GM19397 (cell line): ENCODE measurements at regions not wholly inside any gene's neighbourhood (a gene's known extent, or its start where the extent isn't known, plus 50 kb on each side); places are given as distances from the start of the nearest gene placed in this dataset.
"Not testable (repeated sequence)": the region's sequence is repeated elsewhere in the genome, so short reads cannot be mapped to it uniquely, and the experiment has no call there.

Experiments
- ATAC-seq: cut with Tn5 transposase; IDR thresholded peaks from one replicate; pipeline ENCODE4 v1.9.1; 2021; ENCODE audit warnings: mild to moderate bottlenecking, moderate library complexity; ENCODE audit not compliant: unreplicated experiment

- no peak for ATAC-seq
These were observed 438.9 kb upstream of the EPHA7 start for GRCh38 chr6:93858213-93858612.

GRCh38 chr6:93849857-93850256 is 430.5 kb upstream of the EPHA7 start:
- ATAC-seq: no peak

GRCh38 chr6:93848031-93848742 is 428.8 kb upstream of the EPHA7 start:
- no peak for ATAC-seq

- no peak for ATAC-seq
These were observed 422.8 kb upstream of the EPHA7 start for GRCh38 chr6:93842178-93842577.

GRCh38 chr6:93835451-93836145 is 416.2 kb upstream of the EPHA7 start:
- ATAC-seq: not testable (repeated sequence)

- ATAC-seq: not testable (repeated sequence)
These were observed 415.7 kb upstream of the EPHA7 start for GRCh38 chr6:93835026-93835425.

GRCh38 chr6:93833326-93833725 is 414.0 kb upstream of the EPHA7 start:
- ATAC-seq: not testable (repeated sequence)

- ATAC-seq: not testable (repeated sequence)
These were observed 410.4 kb upstream of the EPHA7 start for GRCh38 chr6:93829757-93830156.

GRCh38 chr6:93829009-93829408 is 409.6 kb upstream of the EPHA7 start:
- ATAC-seq: no peak

GRCh38 chr6:93828553-93828952 is 409.2 kb upstream of the EPHA7 start:
- no peak for ATAC-seq

GRCh38 chr6:93827728-93828127 is 408.4 kb upstream of the EPHA7 start:
- ATAC-seq: no peak

GRCh38 chr6:93825950-93826349 is 406.6 kb upstream of the EPHA7 start:
- no peak for ATAC-seq

GRCh38 chr6:93823489-93823888 is 404.1 kb upstream of the EPHA7 start:
- no peak for ATAC-seq

- ATAC-seq: no peak
These were observed 403.3 kb upstream of the EPHA7 start for GRCh38 chr6:93822434-93823265.

GRCh38 chr6:93821953-93822352 is 402.6 kb upstream of the EPHA7 start:
- no peak for ATAC-seq

GRCh38 chr6:93820465-93821082 is 401.2 kb upstream of the EPHA7 start:
- no peak for ATAC-seq

- ATAC-seq: no peak
These were observed 399.8 kb upstream of the EPHA7 start for GRCh38 chr6:93819189-93819588.

GRCh38 chr6:93817937-93818336 is 398.6 kb upstream of the EPHA7 start:
- no peak for ATAC-seq

- ATAC-seq: no peak
These were observed 387.3 kb upstream of the EPHA7 start for GRCh38 chr6:93806409-93807270.
